T47D (cell line): ENCODE measurements at regions not wholly inside any gene's neighbourhood (a gene's known extent, or its start where the extent isn't known, plus 50 kb on each side); places are given as distances from the start of the nearest gene placed in this dataset.
A peak's percentile ranks its signal among the peaks of the same experiment; 100 is the strongest.

Experiments
- DNase-seq, 2 experiments: peaks; one replicate each; pipeline versions ENCODE4 v3.0.0 to v3.0.0-alpha.2; 2011 to 2012; ENCODE audit warnings: low read depth in 1 of 2, low spot score in 1 of 2
- JUND ChIP-seq: IDR thresholded peaks from 2 replicates; pipeline ENCODE4 v1.6.1; 2012; ENCODE audit warnings: low read depth
- in situ Hi-C: cut with HindIII; loops from 2 replicates; pipeline ENCODE4 v1.10.0; 2016; ENCODE audit warnings: low sequenced_read_pairs, low pct_unique_long_range_greater_than_20kb

- in situ Hi-C loops = no loop called here
- DNase-seq = peak in 1 of 2 experiments; percentile 28
- no peak for TF ChIP-seq JUND
These were observed 132.8 kb upstream of the SPACA1 start for GRCh38 chr6:87914637-87915395.

- in situ Hi-C loops = no loop called here
- DNase-seq = no peak
- TF ChIP-seq JUND = no peak
These were observed 133.7 kb upstream of the SPACA1 start for GRCh38 chr6:87913974-87914373.

GRCh38 chr6:87912102-87912501 is 135.5 kb upstream of the SPACA1 start:
- no peak for DNase-seq
- TF ChIP-seq JUND = no peak
- in situ Hi-C loops = no loop called here

GRCh38 chr6:87909849-87910248 is 137.8 kb upstream of the SPACA1 start:
- no peak for TF ChIP-seq JUND
- in situ Hi-C loops = no loop called here
- DNase-seq = no peak

GRCh38 chr6:87908978-87909811 is 138.4 kb upstream of the SPACA1 start:
- in situ Hi-C loops = no loop called here
- DNase-seq = no peak
- no peak for TF ChIP-seq JUND

GRCh38 chr6:87907521-87907920 is 140.1 kb upstream of the SPACA1 start:
- TF ChIP-seq JUND = no peak
- in situ Hi-C loops = no loop called here
- DNase-seq = no peak

GRCh38 chr6:87905101-87905641 is 142.5 kb upstream of the SPACA1 start:
- in situ Hi-C loops = no loop called here
- no peak for TF ChIP-seq JUND
- DNase-seq = no peak

GRCh38 chr6:87904011-87904410 is 143.6 kb upstream of the SPACA1 start:
- no peak for TF ChIP-seq JUND
- in situ Hi-C loops = no loop called here
- no peak for DNase-seq

GRCh38 chr6:87903323-87903722 is 144.3 kb upstream of the SPACA1 start:
- no peak for DNase-seq
- in situ Hi-C loops = no loop called here
- no peak for TF ChIP-seq JUND

GRCh38 chr6:87902383-87902782 is 145.3 kb upstream of the SPACA1 start:
- no peak for DNase-seq
- in situ Hi-C loops = no loop called here
- no peak for TF ChIP-seq JUND

GRCh38 chr6:87901613-87902012 is 146.0 kb upstream of the SPACA1 start:
- DNase-seq = no peak
- no peak for TF ChIP-seq JUND
- in situ Hi-C loops = no loop called here

GRCh38 chr6:87900160-87900698 is 147.4 kb upstream of the SPACA1 start:
- DNase-seq = no peak
- no peak for TF ChIP-seq JUND
- in situ Hi-C loops = no loop called here
